Neural progenitor cell (in vitro differentiated cells): ENCODE measurements at regions not wholly inside any gene's neighbourhood (a gene's known extent, or its start where the extent isn't known, plus 50 kb on each side); places are given as distances from the start of the nearest gene placed in this dataset.
"Not testable (repeated sequence)": the region's sequence is repeated elsewhere in the genome, so short reads cannot be mapped to it uniquely, and the experiment has no call there.

Experiments
- DNase-seq: peaks from one replicate; pipeline ENCODE4 v3.0.0-alpha.2; 2016; ENCODE audit warnings: low spot score
- H2AFZ ChIP-seq: fragments of 200-600 bp; sonication (generic); replicated peaks from 2 replicates; pipeline ENCODE4 v1.6.1; 2016; ENCODE audit warnings: antibody characterized with exemption
- H3F3A ChIP-seq: fragments of 200-600 bp; sonication (generic); 2 replicates; pipeline ENCODE4 v1.6.1; 2016; ENCODE audit warnings: antibody characterized with exemption, low read depth
- H3K27ac ChIP-seq: fragments of 200-600 bp; sonication (generic); 2 replicates; pipeline ENCODE4 v1.5.1; 2016; ENCODE audit warnings: mild to moderate bottlenecking
- H3K27me3 ChIP-seq: fragments of 200-600 bp; sonication (generic); 2 replicates; pipeline ENCODE4 v1.6.1; 2016; ENCODE audit warnings: mild to moderate bottlenecking, moderate library complexity
- H3K36me3 ChIP-seq: fragments of 200-600 bp; sonication (generic); 2 replicates; pipeline ENCODE4 v1.5.1; 2016
- H3K4me1 ChIP-seq: fragments of 200-600 bp; sonication (generic); 2 replicates; pipeline ENCODE4 v1.6.1; 2016; ENCODE audit warnings: mixed run types
- H3K4me2 ChIP-seq: fragments of 200-600 bp; sonication (generic); 2 replicates; pipeline ENCODE4 v1.6.1; 2016
- H3K4me3 ChIP-seq: fragments of 200-600 bp; sonication (generic); 2 replicates; pipeline ENCODE4 v1.5.1; 2016
- H3K79me2 ChIP-seq: fragments of 200-600 bp; sonication (generic); 2 replicates; pipeline ENCODE4 v1.6.1; 2016; ENCODE audit warnings: low read depth
- H3K9ac ChIP-seq: fragments of 200-600 bp; sonication (generic); 2 replicates; pipeline ENCODE4 v1.6.1; 2016
- H3K9me3 ChIP-seq: fragments of 200-600 bp; sonication (generic); 2 replicates; pipeline ENCODE4 v1.5.1; 2016; ENCODE audit warnings: low read depth
- H4K20me1 ChIP-seq: fragments of 200-600 bp; sonication (generic); 2 replicates; pipeline ENCODE4 v1.6.1; 2016; ENCODE audit warnings: low read depth
- H3K27ac Mint-ChIP-seq: 3 replicates; pipeline ENCODE4 v1.8.0; 2021; ENCODE audit warnings: mixed read lengths
- H3K27me3 Mint-ChIP-seq: 2 replicates; pipeline ENCODE4 v1.8.0; 2022; ENCODE audit warnings: low read depth, mild to moderate bottlenecking, inconsistent platforms, moderate library complexity, mixed read lengths; ENCODE audit not compliant: insufficient read depth
- H3K36me3 Mint-ChIP-seq: 3 replicates; pipeline ENCODE4 v1.8.0; 2021; ENCODE audit warnings: mixed read lengths
- H3K4me1 Mint-ChIP-seq: 3 replicates; pipeline ENCODE4 v1.8.0; 2021; ENCODE audit warnings: mixed read lengths
- H3K4me3 Mint-ChIP-seq: 3 replicates; pipeline ENCODE4 v1.8.0; 2021; ENCODE audit warnings: mild to moderate bottlenecking, moderate library complexity, mixed read lengths
- H3K9me3 Mint-ChIP-seq: 3 replicates; pipeline ENCODE4 v1.8.0; 2020; ENCODE audit warnings: mixed read lengths
- CTCF ChIP-seq: fragments of 200-600 bp; sonication (generic); IDR thresholded peaks from 2 replicates; pipeline ENCODE4 v1.5.1; 2017; ENCODE audit warnings: antibody characterized with exemption, mild to moderate bottlenecking
- EZH2 ChIP-seq: fragments of 200-600 bp; sonication (generic); IDR thresholded peaks from 2 replicates; pipeline ENCODE4 v1.6.1; 2017; ENCODE audit warnings: antibody characterized with exemption, mild to moderate bottlenecking, moderate library complexity
- EZH2phosphoT487 ChIP-seq: fragments of 200-600 bp; sonication (generic); IDR thresholded peaks from 2 replicates; pipeline ENCODE4 v1.6.1; 2017; ENCODE audit warnings: antibody characterized with exemption

- peaks cover 7% of the 10 kb centered on the region for H3K79me2 ChIP-seq
- Mint-ChIP-seq H3K27ac (no peak overlapping the region), H3K9me3 (peaks cover 3% of the 10 kb centered on the region), H3K4me1 (peaks cover 11% of the 10 kb centered on the region), H3K36me3 (peaks cover 8% of the 10 kb centered on the region), H3K4me3 (no peak overlapping the region), H3K27me3 (peaks cover 2% of the 10 kb centered on the region)
- no peak for TF ChIP-seq EZH2
- no peak for TF ChIP-seq EZH2phosphoT487
- TF ChIP-seq CTCF = no peak
- H3K27ac ChIP-seq = no peak overlapping the region
- H2AFZ ChIP-seq = no peak overlapping the region
- no peak for DNase-seq
- no peaks in the 10 kb centered on the region for H3K9me3 ChIP-seq
- no peak overlapping the region for H3K9ac ChIP-seq
- no peaks in the 10 kb centered on the region for H3K36me3 ChIP-seq
- H3F3A ChIP-seq = no peaks in the 10 kb centered on the region
- H3K27me3 ChIP-seq = no peaks in the 10 kb centered on the region
- H3K4me3 ChIP-seq = no peak overlapping the region
- peaks cover 5% of the 10 kb centered on the region for H3K4me1 ChIP-seq
- no peak overlapping the region for H3K4me2 ChIP-seq
- H4K20me1 ChIP-seq = no peaks in the 10 kb centered on the region
Measured at GRCh38 chr6:144365271-144365670, 80.1 kb downstream of the UTRN start.

- peaks cover 12% of the 10 kb centered on the region for H3K36me3 Mint-ChIP-seq
- not testable (repeated sequence) for H3K4me3 ChIP-seq, H2AFZ ChIP-seq, H3K9me3 Mint-ChIP-seq, H4K20me1 ChIP-seq, H3K27me3 Mint-ChIP-seq, H3K79me2 ChIP-seq, H3F3A ChIP-seq, H3K36me3 ChIP-seq, H3K4me1 Mint-ChIP-seq, H3K27me3 ChIP-seq, H3K4me2 ChIP-seq, H3K4me1 ChIP-seq, H3K4me3 Mint-ChIP-seq, H3K9ac ChIP-seq, H3K9me3 ChIP-seq, H3K27ac ChIP-seq, DNase-seq, H3K27ac Mint-ChIP-seq
Measured at GRCh38 chr6:144369696-144370095, 84.6 kb downstream of the UTRN start.

- Mint-ChIP-seq H3K27ac (no peak overlapping the region), H3K27me3 (peaks cover 5% of the 10 kb centered on the region), H3K4me1 (no peaks in the 10 kb centered on the region), H3K36me3 (peaks cover 10% of the 10 kb centered on the region), H3K9me3 (peaks cover 5% of the 10 kb centered on the region), H3K4me3 (no peak overlapping the region)
- H2AFZ ChIP-seq = no peak overlapping the region
- H3K9ac ChIP-seq = no peak overlapping the region
- H3K79me2 ChIP-seq = peaks cover 3% of the 10 kb centered on the region
- no peak for TF ChIP-seq CTCF
- TF ChIP-seq EZH2phosphoT487 = no peak
- TF ChIP-seq EZH2 = no peak
- no peaks in the 10 kb centered on the region for H3K36me3 ChIP-seq
- no peaks in the 10 kb centered on the region for H4K20me1 ChIP-seq
- no peaks in the 10 kb centered on the region for H3F3A ChIP-seq
- H3K27me3 ChIP-seq = no peaks in the 10 kb centered on the region
- no peaks in the 10 kb centered on the region for H3K4me1 ChIP-seq
- H3K9me3 ChIP-seq = no peaks in the 10 kb centered on the region
- H3K4me3 ChIP-seq = no peak overlapping the region
- no peak for DNase-seq
- no peak overlapping the region for H3K4me2 ChIP-seq
- no peak overlapping the region for H3K27ac ChIP-seq
Measured at GRCh38 chr6:144372116-144372515, 87.0 kb downstream of the UTRN start.

- H3K27ac Mint-ChIP-seq = no peak overlapping the region
- peaks cover 5% of the 10 kb centered on the region for H3K27me3 Mint-ChIP-seq
- DNase-seq = no peak
- H3K79me2 ChIP-seq = peaks cover 2% of the 10 kb centered on the region
- no peak overlapping the region for H3K4me3 Mint-ChIP-seq
- H3F3A ChIP-seq = no peaks in the 10 kb centered on the region
- H3K27me3 ChIP-seq = no peaks in the 10 kb centered on the region
- no peaks in the 10 kb centered on the region for H3K36me3 ChIP-seq
- no peak overlapping the region for H2AFZ ChIP-seq
- H3K4me3 ChIP-seq = no peak overlapping the region
- H3K4me2 ChIP-seq = no peak overlapping the region
- no peaks in the 10 kb centered on the region for H3K4me1 Mint-ChIP-seq
- H3K9me3 Mint-ChIP-seq = peaks cover 5% of the 10 kb centered on the region
- no peaks in the 10 kb centered on the region for H4K20me1 ChIP-seq
- no peak for TF ChIP-seq CTCF
- TF ChIP-seq EZH2phosphoT487 = no peak
- TF ChIP-seq EZH2 = no peak
- peaks cover 10% of the 10 kb centered on the region for H3K36me3 Mint-ChIP-seq
- no peaks in the 10 kb centered on the region for H3K9me3 ChIP-seq
- H3K9ac ChIP-seq = no peak overlapping the region
- no peaks in the 10 kb centered on the region for H3K4me1 ChIP-seq
- no peak overlapping the region for H3K27ac ChIP-seq
Measured at GRCh38 chr6:144372611-144373594, 87.8 kb downstream of the UTRN start.

- H3K9me3 Mint-ChIP-seq, H3K27me3 Mint-ChIP-seq, H3K4me1 ChIP-seq, H3K36me3 Mint-ChIP-seq, H4K20me1 ChIP-seq, H3K4me3 ChIP-seq, H3K4me2 ChIP-seq, H3K27ac ChIP-seq, H3K9ac ChIP-seq, H2AFZ ChIP-seq, H3K27ac Mint-ChIP-seq, H3K4me1 Mint-ChIP-seq, DNase-seq, H3K9me3 ChIP-seq, H3K79me2 ChIP-seq, H3K4me3 Mint-ChIP-seq, H3K27me3 ChIP-seq, H3F3A ChIP-seq, H3K36me3 ChIP-seq: not testable (repeated sequence)
Measured at GRCh38 chr6:144374525-144374924, 89.4 kb downstream of the UTRN start.
